Embryonic facial prominence (tissue), 1 donor: ENCODE measurements at regions not wholly inside any gene's neighbourhood (a gene's known extent, or its start where the extent isn't known, plus 50 kb on each side); places are given as distances from the start of the nearest gene placed in this dataset.
"Not testable (repeated sequence)": the region's sequence is repeated elsewhere in the genome, so short reads cannot be mapped to it uniquely, and the experiment has no call there.

Experiments used
- DNase-seq: peaks from one replicate; pipeline ENCODE4 v3.0.0-alpha.2; 2016; ENCODE audit errors: extremely low spot score

GRCh38 chr7:68823996-68824780 lies 774.1 kb upstream of the AUTS2 start:
- DNase-seq = no peak

GRCh38 chr7:68828575-68828974 lies 769.7 kb upstream of the AUTS2 start:
- DNase-seq = no peak

- DNase-seq = no peak
Measured at GRCh38 chr7:68833422-68833821, 764.9 kb upstream of the AUTS2 start.

- no peak for DNase-seq
Measured at GRCh38 chr7:68839014-68839413, 759.3 kb upstream of the AUTS2 start.

DNA sequence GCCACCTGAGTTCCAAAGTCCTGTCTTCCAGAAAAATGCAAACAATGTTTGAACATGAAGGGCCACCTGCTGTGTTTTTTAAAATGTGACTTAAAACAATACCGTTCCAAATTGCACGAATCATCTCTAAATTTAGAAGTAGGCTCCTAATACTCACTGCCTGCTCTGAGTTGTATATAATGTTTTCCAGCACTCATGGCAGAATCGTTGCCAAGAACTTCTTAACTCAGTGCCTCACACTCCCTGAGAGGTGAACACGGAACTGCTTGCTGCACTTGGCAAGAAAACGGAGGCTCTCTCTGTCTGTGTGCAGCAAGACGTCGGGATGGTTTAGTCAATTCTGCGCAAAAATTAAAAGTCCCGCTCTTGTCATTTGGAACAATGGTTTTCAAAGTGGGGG lies 757.3 kb upstream of the AUTS2 start:
- peak; percentile 57 for DNase-seq

DNA sequence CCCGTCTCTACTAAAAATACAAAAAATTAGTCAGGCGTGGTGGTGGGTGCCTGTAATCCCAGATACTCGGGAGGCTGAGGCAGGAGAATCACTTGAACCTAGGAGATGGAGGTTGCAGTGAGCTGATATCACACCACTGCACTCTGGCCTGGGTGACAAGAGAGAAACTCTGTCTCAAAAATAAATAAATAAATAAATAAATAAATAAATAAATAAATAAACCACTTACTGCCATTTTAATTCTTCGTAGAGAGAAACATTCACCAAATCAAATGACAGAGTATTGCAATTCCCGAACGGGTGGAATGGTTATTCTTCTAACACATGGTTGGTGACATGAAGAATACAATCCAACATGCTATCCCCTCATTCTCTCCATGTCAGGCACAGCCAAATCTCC lies 754.3 kb upstream of the AUTS2 start:
- DNase-seq = not testable (repeated sequence)

- DNase-seq = no peak
Measured at GRCh38 chr7:68846811-68847325, 751.4 kb upstream of the AUTS2 start.

GRCh38 chr7:68853254-68853653 lies 745.0 kb upstream of the AUTS2 start:
- DNase-seq = no peak

GRCh38 chr7:68857571-68857970 lies 740.7 kb upstream of the AUTS2 start:
- no peak for DNase-seq

DNA sequence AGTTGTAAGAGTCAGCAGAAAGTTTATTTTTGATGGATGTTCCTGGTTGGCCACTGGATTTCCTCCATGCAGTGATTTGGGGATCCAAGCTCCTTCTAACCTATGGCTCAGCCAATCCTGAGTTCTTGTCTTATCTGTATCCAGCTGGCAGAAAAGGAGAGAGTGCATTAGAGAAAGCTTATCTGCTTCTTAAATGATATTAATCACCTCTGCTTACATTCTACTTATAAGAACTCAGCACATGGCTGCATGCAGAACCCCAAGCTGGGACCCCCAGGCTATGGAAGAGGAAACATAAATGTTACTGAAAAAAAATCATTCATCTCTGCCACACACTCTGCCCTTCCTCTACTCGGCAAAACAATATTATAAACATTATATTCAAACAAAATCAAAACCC lies 739.8 kb upstream of the AUTS2 start:
- no peak for DNase-seq

DNA sequence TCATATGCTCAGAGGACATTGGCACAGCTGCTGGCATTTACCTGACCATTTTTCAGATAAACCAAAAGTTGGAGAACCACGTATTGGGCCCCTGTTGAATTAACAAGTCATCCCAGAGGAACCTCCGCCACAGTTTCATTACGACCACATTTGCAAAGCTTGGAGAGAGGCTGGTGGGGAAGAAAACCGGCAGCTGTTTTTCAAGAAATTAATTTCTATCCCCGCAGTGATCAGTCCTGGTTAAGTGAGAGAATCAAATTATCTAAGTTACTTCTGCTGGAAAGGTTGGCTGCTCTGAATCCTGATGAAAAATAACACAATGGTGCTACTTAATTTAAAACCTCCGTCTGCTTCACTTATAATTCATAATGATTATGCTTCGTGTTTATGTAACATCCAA lies 737.1 kb upstream of the AUTS2 start:
- no peak for DNase-seq

- no peak for DNase-seq
Measured at GRCh38 chr7:68862261-68862660, 736.0 kb upstream of the AUTS2 start.

DNA sequence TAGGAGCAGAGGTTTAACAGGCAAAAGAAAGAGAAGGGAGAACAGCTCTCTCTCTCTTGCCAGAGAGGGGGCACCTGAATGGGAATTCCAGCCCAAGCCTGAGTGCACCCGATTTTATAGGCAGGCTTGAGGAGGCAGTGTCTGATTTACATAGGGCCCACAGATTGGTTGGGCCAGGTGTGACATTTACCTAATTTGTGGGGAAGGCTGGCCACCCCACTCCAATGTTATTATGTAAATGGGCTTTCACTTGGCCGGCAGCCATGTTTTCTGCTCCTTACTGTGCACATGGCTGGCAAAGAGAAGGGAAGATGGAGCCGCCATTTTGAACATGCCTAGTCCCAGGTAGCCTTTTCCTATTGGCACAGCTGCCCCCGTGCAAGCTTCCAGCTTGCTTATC lies 735.5 kb upstream of the AUTS2 start:
- no peak for DNase-seq

GRCh38 chr7:68865351-68866199 lies 732.7 kb upstream of the AUTS2 start:
- DNase-seq = no peak

GRCh38 chr7:68866200-68866570 lies 732.1 kb upstream of the AUTS2 start:
- DNase-seq = no peak

DNA sequence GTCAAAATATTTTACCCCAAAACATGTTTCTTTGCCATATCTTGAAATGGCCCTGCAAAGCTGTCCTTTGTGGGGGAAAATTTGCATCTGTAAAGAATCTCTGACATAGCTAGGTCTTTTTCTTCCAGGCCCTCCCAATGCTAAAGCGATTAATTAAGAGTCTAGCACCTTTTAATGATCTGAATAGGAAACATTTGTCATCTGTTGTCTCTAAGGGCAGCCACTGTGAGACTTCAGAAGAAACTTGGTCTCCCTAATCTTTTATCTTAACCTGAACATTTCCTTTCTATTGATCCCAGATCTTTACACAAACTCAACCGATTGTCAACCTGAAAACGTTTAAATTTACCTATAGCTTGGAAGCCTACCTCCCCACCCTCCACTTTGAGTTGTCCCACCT lies 731.6 kb upstream of the AUTS2 start:
- DNase-seq = not testable (repeated sequence)

- no peak for DNase-seq
Measured at GRCh38 chr7:68868978-68869377, 729.3 kb upstream of the AUTS2 start.

DNA sequence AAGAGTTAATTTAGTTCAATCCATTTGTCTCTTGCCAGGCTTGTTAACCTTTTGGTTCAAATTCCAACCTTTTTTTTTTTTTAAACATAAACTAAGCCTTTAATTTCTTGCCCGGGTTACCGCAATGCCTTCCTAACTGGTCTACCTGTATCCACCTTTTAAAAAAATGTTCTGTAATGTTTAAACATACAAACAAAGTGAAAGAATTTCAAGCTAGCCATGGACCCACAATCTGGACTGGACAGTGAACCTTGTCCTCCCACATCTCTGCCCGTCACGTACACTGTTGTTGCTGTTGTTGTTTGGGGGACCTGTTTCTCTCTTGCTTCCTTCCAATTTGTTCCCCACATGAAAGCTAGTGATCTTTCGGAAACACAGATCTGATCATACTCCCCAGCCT lies 724.7 kb upstream of the AUTS2 start:
- no peak for DNase-seq

- DNase-seq = no peak
Measured at GRCh38 chr7:68875857-68876256, 722.4 kb upstream of the AUTS2 start.

GRCh38 chr7:68887116-68887515 lies 711.2 kb upstream of the AUTS2 start:
- DNase-seq = not testable (repeated sequence)

GRCh38 chr7:68888971-68889385 lies 709.3 kb upstream of the AUTS2 start:
- no peak for DNase-seq

- no peak for DNase-seq
Measured at GRCh38 chr7:68892236-68892635, 706.0 kb upstream of the AUTS2 start.

DNA sequence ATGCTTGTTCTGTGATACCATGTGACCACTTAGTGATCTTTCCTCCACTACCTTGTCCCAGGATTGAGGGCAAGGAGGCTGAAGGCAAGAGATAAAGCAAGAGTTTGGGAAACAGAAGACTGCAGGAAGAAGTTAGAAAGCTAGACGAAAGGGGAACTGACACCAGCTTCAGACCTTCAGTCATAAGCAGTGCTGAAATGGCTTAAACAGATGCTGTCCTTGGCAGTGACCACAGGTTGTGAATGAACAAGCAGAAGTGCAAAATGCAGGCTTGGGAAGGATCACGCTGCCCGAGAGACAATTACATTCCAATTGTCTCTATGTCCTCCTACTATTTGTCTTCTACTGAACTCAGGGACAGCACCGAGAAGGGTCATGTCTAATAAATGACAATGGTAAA lies 704.9 kb upstream of the AUTS2 start:
- DNase-seq = no peak
